ACC112 (cell line): ENCODE measurements at regions not wholly inside any gene's neighbourhood (a gene's known extent, or its start where the extent isn't known, plus 50 kb on each side); places are given as distances from the start of the nearest gene placed in this dataset.

Source experiments
- H2AFZ ChIP-seq: fragments of 200-600 bp; sonication (generic); one replicate; pipeline ENCODE4 v1.6.0; 2017; ENCODE audit warnings: antibody characterized with exemption, low read length; ENCODE audit not compliant: unreplicated experiment
- H3K27ac ChIP-seq: fragments of 200-600 bp; sonication (generic); 2 replicates; pipeline ENCODE4 v1.5.1; 2014; ENCODE audit warnings: low read depth, mild to moderate bottlenecking, antibody characterized with exemption, low read length, moderate library complexity
- H3K27me3 ChIP-seq: fragments of 200-600 bp; sonication (generic); 2 replicates; pipeline ENCODE4 v1.6.1; 2014; ENCODE audit warnings: mild to moderate bottlenecking, antibody characterized with exemption, low read length, moderate library complexity, mixed read lengths; ENCODE audit not compliant: insufficient read depth
- H3K36me3 ChIP-seq: fragments of 200-600 bp; sonication (generic); 2 replicates; pipeline ENCODE4 v1.6.1; 2016; ENCODE audit warnings: mild to moderate bottlenecking, antibody characterized with exemption, low read length, moderate library complexity, mixed read lengths; ENCODE audit not compliant: insufficient read depth
- H3K4me1 ChIP-seq: fragments of 200-600 bp; sonication (generic); one replicate; pipeline ENCODE4 v1.6.1; 2016; ENCODE audit warnings: low read length, mixed read lengths; ENCODE audit not compliant: insufficient read depth, unreplicated experiment, control insufficient read depth
- H3K4me3 ChIP-seq: fragments of 200-600 bp; sonication (generic); 2 replicates; pipeline ENCODE4 v1.5.1; 2014; ENCODE audit warnings: mild to moderate bottlenecking, low read depth, low read length
- H3K79me2 ChIP-seq: fragments of 200-600 bp; sonication (generic); one replicate; pipeline ENCODE4 v1.6.0; 2016; ENCODE audit warnings: low read length; ENCODE audit not compliant: control insufficient read depth, unreplicated experiment, insufficient read depth

DNA sequence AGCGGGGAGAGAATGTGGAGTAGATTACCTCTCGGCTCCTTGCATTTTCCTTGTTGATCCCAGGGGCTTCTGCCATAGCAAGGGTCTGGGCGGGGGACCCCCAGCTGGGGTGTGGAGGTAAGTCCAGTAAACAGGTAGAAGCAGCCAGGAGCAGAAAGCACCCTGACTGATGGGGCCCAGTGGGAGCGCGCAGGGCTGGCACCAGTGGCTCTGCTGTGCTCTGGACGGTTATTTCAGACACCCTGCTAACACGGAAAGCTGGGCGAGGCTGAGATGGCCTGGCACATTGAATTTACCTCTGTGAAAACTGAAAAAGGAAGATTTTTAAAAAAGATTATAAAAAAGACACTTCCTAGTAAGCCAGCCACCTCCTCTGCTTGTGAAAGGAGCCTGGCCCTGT, 88.4 kb upstream of the CALM2 start:
- Histone ChIP-seq H3K36me3 (no peaks in the 10 kb centered on the region), H3K4me1 (peaks cover 7% of the 10 kb centered on the region), H3K27ac (no peak overlapping the region), H3K79me2 (no peaks in the 10 kb centered on the region), H2AFZ (no peak overlapping the region), H3K4me3 (no peak overlapping the region), H3K27me3 (no peaks in the 10 kb centered on the region)

DNA sequence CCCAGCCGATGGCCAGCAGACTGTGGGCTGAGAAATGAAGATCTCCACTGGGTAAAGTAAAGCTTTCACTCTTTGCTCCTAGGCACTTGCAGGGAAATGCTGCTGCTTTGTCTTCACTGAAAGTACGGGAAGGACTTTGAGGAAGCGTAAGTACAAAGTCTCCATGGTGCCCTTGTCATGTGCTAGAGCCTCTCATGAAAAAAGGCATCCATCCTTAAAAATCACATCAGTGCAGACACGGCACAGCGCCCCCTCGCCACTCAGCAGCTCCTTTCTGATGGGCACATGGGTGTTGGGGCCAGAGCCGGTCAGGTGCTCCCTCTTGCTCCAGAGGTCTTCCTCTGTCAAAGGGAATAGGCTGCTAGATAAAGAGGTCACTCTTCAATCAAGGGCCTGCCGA, 87.8 kb upstream of the CALM2 start:
- Histone ChIP-seq H3K4me3 (no peak overlapping the region), H3K27ac (no peak overlapping the region), H3K4me1 (peaks cover 1% of the 10 kb centered on the region), H3K27me3 (no peaks in the 10 kb centered on the region), H3K79me2 (no peaks in the 10 kb centered on the region), H3K36me3 (no peaks in the 10 kb centered on the region), H2AFZ (no peak overlapping the region)

- no peaks in the 10 kb centered on the region for H3K36me3 ChIP-seq
- H3K4me1 ChIP-seq = no peaks in the 10 kb centered on the region
- no peak overlapping the region for H3K4me3 ChIP-seq
- no peak overlapping the region for H2AFZ ChIP-seq
- H3K79me2 ChIP-seq = no peaks in the 10 kb centered on the region
- no peaks in the 10 kb centered on the region for H3K27me3 ChIP-seq
- no peak overlapping the region for H3K27ac ChIP-seq
Measured at GRCh38 chr2:47262657-47263056, 86.3 kb upstream of the CALM2 start.

DNA sequence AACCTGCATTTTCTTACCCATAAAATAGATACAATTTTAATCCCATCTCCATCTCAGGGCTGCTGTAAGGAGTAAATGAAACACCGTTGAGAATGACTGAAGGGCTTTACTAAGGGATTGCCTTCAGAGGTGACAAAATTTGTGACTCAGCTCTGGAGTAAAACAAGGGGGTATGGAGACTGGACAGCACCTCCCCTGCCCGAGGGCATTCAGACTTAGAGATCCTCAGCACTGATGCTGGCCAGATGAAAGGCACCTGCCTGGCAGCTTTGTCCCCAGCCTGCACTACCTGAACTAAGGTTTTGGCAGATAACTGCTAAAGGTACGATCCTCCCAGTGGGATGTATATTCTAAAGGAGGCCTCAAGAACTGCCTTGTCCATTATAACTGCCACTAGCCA, 84.7 kb upstream of the CALM2 start:
- H3K27ac ChIP-seq = no peak overlapping the region
- no peak overlapping the region for H2AFZ ChIP-seq
- H3K79me2 ChIP-seq = no peaks in the 10 kb centered on the region
- no peaks in the 10 kb centered on the region for H3K4me1 ChIP-seq
- no peaks in the 10 kb centered on the region for H3K27me3 ChIP-seq
- H3K36me3 ChIP-seq = no peaks in the 10 kb centered on the region
- H3K4me3 ChIP-seq = no peak overlapping the region

- H3K4me3 ChIP-seq = no peak overlapping the region
- H2AFZ ChIP-seq = no peak overlapping the region
- H3K4me1 ChIP-seq = no peaks in the 10 kb centered on the region
- H3K27ac ChIP-seq = no peak overlapping the region
- no peaks in the 10 kb centered on the region for H3K79me2 ChIP-seq
- no peaks in the 10 kb centered on the region for H3K27me3 ChIP-seq
- H3K36me3 ChIP-seq = no peaks in the 10 kb centered on the region
Measured at GRCh38 chr2:47259829-47260228, 83.5 kb upstream of the CALM2 start.

- Histone ChIP-seq H2AFZ (no peak overlapping the region), H3K27ac (no peak overlapping the region), H3K4me1 (no peaks in the 10 kb centered on the region), H3K27me3 (no peaks in the 10 kb centered on the region), H3K79me2 (no peaks in the 10 kb centered on the region), H3K4me3 (no peak overlapping the region), H3K36me3 (no peaks in the 10 kb centered on the region)
Measured at GRCh38 chr2:47257946-47258348, 81.6 kb upstream of the CALM2 start.

DNA sequence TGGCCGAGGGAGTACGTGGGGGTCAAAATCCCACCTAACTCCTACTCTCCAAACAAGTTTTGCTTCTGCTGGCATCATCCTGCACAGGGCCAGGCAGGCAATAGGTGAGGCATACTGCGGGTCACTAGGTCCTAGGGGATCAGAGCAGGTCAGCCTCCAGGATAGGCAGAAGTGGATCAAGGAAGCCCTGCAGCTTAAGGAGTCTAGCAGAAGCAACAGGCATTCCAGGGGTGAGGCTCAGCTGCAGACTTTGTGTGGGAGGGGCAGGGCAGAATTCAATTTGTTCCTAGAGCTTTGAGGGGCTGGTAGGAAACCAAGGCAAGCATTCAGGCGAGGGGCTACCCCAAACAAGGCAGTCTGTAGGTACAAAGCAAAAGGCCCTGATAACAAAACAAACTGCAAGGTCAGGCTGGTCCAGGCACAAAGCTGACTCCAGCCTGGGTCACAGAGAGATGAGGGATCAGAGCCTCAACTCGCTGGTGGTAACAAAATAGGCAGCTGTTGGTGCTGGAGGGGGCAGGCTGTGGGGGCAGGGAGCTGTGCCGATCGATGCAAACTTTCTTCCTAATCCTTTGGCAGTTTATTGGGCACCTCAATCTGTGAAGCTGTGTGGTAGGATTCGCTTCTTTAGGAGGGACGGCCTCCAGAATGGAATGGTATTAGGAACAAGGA, 80.2 kb upstream of the CALM2 start:
- Histone ChIP-seq H2AFZ (no peak overlapping the region), H3K4me1 (no peaks in the 10 kb centered on the region), H3K27me3 (no peaks in the 10 kb centered on the region), H3K4me3 (no peak overlapping the region), H3K36me3 (no peaks in the 10 kb centered on the region), H3K79me2 (no peaks in the 10 kb centered on the region), H3K27ac (no peak overlapping the region)

GRCh38 chr2:47255794-47256193, 79.5 kb upstream of the CALM2 start:
- Histone ChIP-seq H3K27ac (no peak overlapping the region), H3K36me3 (no peaks in the 10 kb centered on the region), H3K27me3 (no peaks in the 10 kb centered on the region), H3K4me3 (no peak overlapping the region), H3K79me2 (no peaks in the 10 kb centered on the region), H3K4me1 (no peaks in the 10 kb centered on the region), H2AFZ (no peak overlapping the region)

DNA sequence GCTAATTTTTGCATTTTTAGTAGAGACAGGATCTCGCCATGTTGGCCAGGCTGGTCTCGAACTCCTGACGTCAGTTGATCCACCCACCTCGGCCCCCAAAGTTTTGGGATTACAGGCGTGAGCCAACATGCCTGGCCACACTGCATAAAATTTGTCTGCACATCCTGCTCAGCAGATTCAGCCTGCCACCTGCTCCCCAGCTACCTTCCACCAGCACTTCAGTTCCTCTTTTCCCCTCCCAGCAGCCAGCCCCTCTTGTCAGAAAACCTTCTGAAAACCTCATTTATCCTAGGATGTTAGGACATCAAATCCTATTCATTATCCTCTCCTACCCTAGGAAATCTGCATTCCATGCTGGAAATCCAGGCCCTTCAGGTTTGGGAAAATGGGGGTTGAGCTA, 78.2 kb upstream of the CALM2 start:
- H3K79me2 ChIP-seq = no peaks in the 10 kb centered on the region
- no peaks in the 10 kb centered on the region for H3K4me1 ChIP-seq
- no peak overlapping the region for H2AFZ ChIP-seq
- H3K36me3 ChIP-seq = no peaks in the 10 kb centered on the region
- no peaks in the 10 kb centered on the region for H3K27me3 ChIP-seq
- H3K4me3 ChIP-seq = no peak overlapping the region
- no peak overlapping the region for H3K27ac ChIP-seq

DNA sequence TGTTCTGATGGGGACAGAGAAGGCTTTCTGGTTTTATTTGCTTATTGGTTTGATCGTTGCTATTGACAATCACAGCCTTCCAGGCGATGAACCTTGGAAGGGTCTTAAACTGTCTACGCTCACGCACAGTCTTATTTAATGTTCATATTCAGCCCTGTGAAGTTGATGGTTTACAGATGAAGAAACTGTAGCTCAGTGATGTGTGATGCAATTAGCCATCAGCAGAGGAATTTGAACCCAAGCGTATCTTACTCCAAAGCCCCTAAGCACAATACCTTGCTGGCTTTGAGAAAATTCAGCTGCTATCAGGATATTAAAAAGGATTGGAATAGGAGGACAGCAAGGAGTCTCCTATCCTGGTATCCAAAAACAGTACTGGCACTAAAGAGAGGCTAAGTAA, 77.1 kb upstream of the CALM2 start:
- no peaks in the 10 kb centered on the region for H3K36me3 ChIP-seq
- no peaks in the 10 kb centered on the region for H3K27me3 ChIP-seq
- H3K79me2 ChIP-seq = no peaks in the 10 kb centered on the region
- H2AFZ ChIP-seq = no peak overlapping the region
- no peak overlapping the region for H3K27ac ChIP-seq
- H3K4me3 ChIP-seq = no peak overlapping the region
- H3K4me1 ChIP-seq = no peaks in the 10 kb centered on the region

DNA sequence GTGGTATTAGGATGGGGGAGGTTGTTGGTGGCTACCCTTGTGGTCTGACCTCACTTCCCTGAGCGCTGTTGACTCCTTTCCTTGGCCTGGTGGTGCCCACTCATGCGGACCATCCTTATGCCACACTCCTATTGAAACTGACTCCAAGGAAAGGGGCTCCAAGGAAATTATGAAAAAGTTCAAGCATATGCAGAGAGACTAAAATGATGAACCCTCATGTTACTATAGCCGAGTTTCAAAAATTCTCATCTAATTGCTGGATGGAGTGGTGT, 75.0 kb upstream of the CALM2 start:
- Histone ChIP-seq H3K27ac (no peak overlapping the region), H3K79me2 (no peaks in the 10 kb centered on the region), H2AFZ (no peak overlapping the region), H3K4me3 (no peak overlapping the region), H3K36me3 (no peaks in the 10 kb centered on the region), H3K4me1 (no peaks in the 10 kb centered on the region), H3K27me3 (no peaks in the 10 kb centered on the region)
